A549 (cell line): ENCODE measurements at regions not wholly inside any gene's neighbourhood (a gene's known extent, or its start where the extent isn't known, plus 50 kb on each side); places are given as distances from the start of the nearest gene placed in this dataset.

ENCODE experiments used
- ATAC-seq, 2 experiments: fragments of 200-7000 bp in 1 of 2; fragments of >200 bp in 1 of 2; cut with Nextera tagmentation in 1 of 2; cut with Tn5 transposase in 1 of 2; 3 replicates each; pipeline versions ENCODE4 v1.8.0 to v1.9.1; 2018 to 2020; ENCODE audit warnings: mild to moderate bottlenecking in 1 of 2, moderate library complexity in 1 of 2
- CTCF ChIA-PET: fragments of 300-600 bp; sonication (Branson Sonifier 250); formaldehyde crosslinking; extraction: SDS; loops from one replicate; lab custom pipeline; 2021; ENCODE audit warnings: antibody characterized with exemption, inconsistent platforms; lab: Yijun Ruan, JAX
- POLR2A ChIA-PET: fragments of 350-600 bp; formaldehyde crosslinking; extraction: SDS; loops from one replicate; lab custom pipeline; 2021; ENCODE audit warnings: antibody characterized with exemption, inconsistent platforms; lab: Yijun Ruan, JAX
- DNase-seq, 2 experiments: peaks; one replicate each; pipeline versions ENCODE4 v3.0.0 to v3.0.0-alpha.2; 2011 to 2016; ENCODE audit warnings: low read depth in 1 of 2, low spot score in 1 of 2
- FAIRE-seq: peaks from 2 replicates; lab custom pipeline; 2011; peaks lifted over from hg19 to GRCh38; lab: Jason Lieb, UNC
- H3K27ac ChIP-seq, 2 experiments: fragments of >200 bp; sonication (Bioruptor Twin); formaldehyde crosslinking; 3 replicates each; pipeline ENCODE4 v1.5.1; 2016 to 2017
- H3K4me1 ChIP-seq: fragments of >200 bp; sonication (Bioruptor Twin); formaldehyde crosslinking; 3 replicates; pipeline ENCODE4 v1.6.1; 2016
- H3K4me2 ChIP-seq: fragments of >200 bp; sonication (Bioruptor Twin); formaldehyde crosslinking; 3 replicates; pipeline ENCODE4 v1.6.1; 2016
- H3K4me3 ChIP-seq: fragments of >200 bp; sonication (Bioruptor Twin); formaldehyde crosslinking; 3 replicates; pipeline ENCODE4 v1.5.1; 2016
- H3K9me3 ChIP-seq: fragments of >200 bp; sonication (Bioruptor Twin); formaldehyde crosslinking; 3 replicates; pipeline ENCODE4 v1.6.1; 2016
- CBX2 ChIP-seq: fragments of 200-600 bp; sonication (generic); IDR thresholded peaks from 2 replicates; pipeline ENCODE4 v1.6.1; 2016; ENCODE audit warnings: low read depth, mild to moderate bottlenecking, borderline replicate concordance
- CBX8 ChIP-seq: fragments of 200-600 bp; sonication (generic); IDR thresholded peaks from 2 replicates; pipeline ENCODE4 v1.6.1; 2016
- CEBPB ChIP-seq, 2 experiments: fragments of >200 bp in 1 of 2; sonication (Bioruptor Twin) in 1 of 2; formaldehyde crosslinking in 1 of 2; IDR thresholded peaks; 2 replicates each; pipeline ENCODE4 v1.6.1; 2012 to 2016
- CHD4 ChIP-seq: fragments of 200-600 bp; sonication (generic); IDR thresholded peaks from 2 replicates; pipeline ENCODE4 v1.6.1; 2016; ENCODE audit warnings: antibody characterized with exemption, mild to moderate bottlenecking, borderline replicate concordance
- EHMT2 ChIP-seq: fragments of 200-600 bp; sonication (generic); IDR thresholded peaks from 2 replicates; pipeline ENCODE4 v1.6.1; 2016; ENCODE audit warnings: antibody characterized with exemption, low read depth, mild to moderate bottlenecking, moderate library complexity
- EP300 ChIP-seq, 2 experiments: fragments of >200 bp; sonication (Bioruptor Twin); formaldehyde crosslinking; IDR thresholded peaks; 2 replicates in 1 of 2; 3 replicates in 1 of 2; pipeline ENCODE4 v1.6.1; 2016 to 2017
- FOSB ChIP-seq: fragments of 250-450 bp; sonication (Bioruptor Pico); IDR thresholded peaks from 2 replicates; pipeline ENCODE4 v1.5.0; 2020; ENCODE audit warnings: mild to moderate bottlenecking, moderate library complexity
- FOSL2 ChIP-seq, 2 experiments: fragments of 450-650 bp in 1 of 2; fragments of >200 bp in 1 of 2; sonication (Bioruptor Twin) in 1 of 2; formaldehyde crosslinking; IDR thresholded peaks; 2 replicates each; pipeline versions ENCODE4 v1.5.0 to v1.6.1; 2016 to 2020; ENCODE audit warnings: mild to moderate bottlenecking in 1 of 2, moderate library complexity in 1 of 2
- HOXB13 ChIP-seq: fragments of 250-450 bp; sonication (Bioruptor Pico); IDR thresholded peaks from 2 replicates; pipeline ENCODE4 v1.5.0; 2020; ENCODE audit warnings: low read depth, mild to moderate bottlenecking, moderate library complexity
- JUNB ChIP-seq: fragments of >200 bp; sonication (Bioruptor Twin); formaldehyde crosslinking; IDR thresholded peaks from 2 replicates; pipeline ENCODE4 v1.6.1; 2016
- KDM5A ChIP-seq: fragments of 200-600 bp; sonication (generic); IDR thresholded peaks from 2 replicates; pipeline ENCODE4 v1.6.1; 2016; ENCODE audit warnings: antibody characterized with exemption, mild to moderate bottlenecking
- MAZ ChIP-seq: fragments of 150-350 bp; IDR thresholded peaks from 2 replicates; pipeline ENCODE4 v1.6.1; 2014; ENCODE audit warnings: antibody characterized with exemption, low read depth, low read length, borderline replicate concordance
- MYC ChIP-seq: IDR thresholded peaks from 2 replicates; pipeline ENCODE4 v1.6.1; 2012; ENCODE audit warnings: mild to moderate bottlenecking, inconsistent platforms, low read length, improper control_type of control experiment, borderline replicate concordance
- NFE2L2 ChIP-seq: fragments of 150-350 bp; conservative IDR thresholded peaks from 2 replicates; pipeline ENCODE4 v1.6.1; 2014; ENCODE audit warnings: low read length
- NPAS2 ChIP-seq: fragments of 250-450 bp; sonication (Bioruptor Pico); IDR thresholded peaks from 2 replicates; pipeline ENCODE4 v1.8.0; 2022; ENCODE audit warnings: mild to moderate bottlenecking, moderate library complexity, borderline replicate concordance
- NR3C1 ChIP-seq: fragments of >200 bp; sonication (Bioruptor Twin); formaldehyde crosslinking; IDR thresholded peaks from 3 replicates; pipeline ENCODE4 v1.6.1; 2017
- POLR2AphosphoS2 ChIP-seq: conservative IDR thresholded peaks from 2 replicates; pipeline ENCODE4 v1.6.1; 2012; ENCODE audit warnings: low read length, improper control_type of control experiment, inconsistent platforms
- RARB ChIP-seq: fragments of 250-450 bp; sonication (Bioruptor Pico); IDR thresholded peaks from 2 replicates; pipeline ENCODE4 v1.8.0; 2021; ENCODE audit warnings: mild to moderate bottlenecking, moderate library complexity
- RNF2 ChIP-seq: fragments of 200-600 bp; sonication (generic); IDR thresholded peaks from 2 replicates; pipeline ENCODE4 v1.6.1; 2016; ENCODE audit warnings: low read depth, mild to moderate bottlenecking, antibody characterized with exemption, moderate library complexity, borderline replicate concordance
- SMC3 ChIP-seq: fragments of >200 bp; sonication (Bioruptor Twin); formaldehyde crosslinking; IDR thresholded peaks from 3 replicates; pipeline ENCODE4 v1.6.1; 2018; ENCODE audit warnings: inconsistent platforms
- SREBF2 ChIP-seq: fragments of 450-650 bp; IDR thresholded peaks from 2 replicates; pipeline ENCODE4 v1.6.1; 2014; ENCODE audit warnings: mild to moderate bottlenecking, moderate library complexity
- ZC3H11A ChIP-seq: fragments of 450-650 bp; IDR thresholded peaks from 2 replicates; pipeline ENCODE4 v1.6.1; 2014; ENCODE audit warnings: antibody characterized with exemption, mild to moderate bottlenecking
- ZFP36 ChIP-seq: fragments of 450-650 bp; IDR thresholded peaks from 2 replicates; pipeline ENCODE4 v1.6.1; 2014; ENCODE audit warnings: borderline replicate concordance; ENCODE audit not compliant: partially characterized antibody
- ZNF302 ChIP-seq: fragments of 250-450 bp; sonication (Bioruptor Pico); IDR thresholded peaks from 2 replicates; pipeline ENCODE4 v1.9.0; 2021; ENCODE audit warnings: inconsistent platforms, mild to moderate bottlenecking, moderate library complexity
- WGBS: methylation state at CpG from one replicate; pipeline ENCODE4 v1.1.6; 2017; ENCODE audit errors: missing lambda C conversion rate; 5-methylcytosine and 5-hydroxymethylcytosine counted together
- TF ChIP-seq, protein P1 (sequence below): fragments of 250-450 bp; sonication (Bioruptor Pico); IDR thresholded peaks from 2 replicates; pipeline ENCODE4 v1.5.0; 2021; ENCODE audit warnings: mild to moderate bottlenecking, moderate library complexity, borderline replicate concordance
- TF ChIP-seq, protein P2 (sequence below): fragments of 450-650 bp; IDR thresholded peaks from 2 replicates; pipeline ENCODE4 v1.6.1; 2014; ENCODE audit warnings: antibody characterized with exemption

DNA sequence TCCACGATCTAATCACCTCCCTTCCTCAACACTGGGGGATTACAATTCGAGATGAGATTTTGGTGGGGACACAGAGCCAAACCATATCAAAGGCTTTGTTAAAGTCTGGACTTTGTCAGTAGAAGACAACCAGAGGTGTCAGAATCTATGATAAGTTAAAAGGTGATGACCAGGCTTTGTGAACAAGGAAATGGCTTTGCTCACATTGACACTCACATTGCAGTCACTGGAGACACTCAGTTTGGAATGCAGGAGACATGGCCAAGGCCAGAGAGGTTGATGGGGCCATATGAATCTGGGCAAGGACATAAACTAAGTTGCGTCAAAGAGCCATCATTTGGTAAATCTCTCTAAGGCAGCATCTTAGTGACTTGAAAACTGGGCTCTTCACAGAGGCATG is 678.2 kb upstream of the FSHR start:
- POLR2A ChIA-PET: no interaction called here
- CTCF ChIA-PET: no interaction called here
- FAIRE-seq: no peak

DNA sequence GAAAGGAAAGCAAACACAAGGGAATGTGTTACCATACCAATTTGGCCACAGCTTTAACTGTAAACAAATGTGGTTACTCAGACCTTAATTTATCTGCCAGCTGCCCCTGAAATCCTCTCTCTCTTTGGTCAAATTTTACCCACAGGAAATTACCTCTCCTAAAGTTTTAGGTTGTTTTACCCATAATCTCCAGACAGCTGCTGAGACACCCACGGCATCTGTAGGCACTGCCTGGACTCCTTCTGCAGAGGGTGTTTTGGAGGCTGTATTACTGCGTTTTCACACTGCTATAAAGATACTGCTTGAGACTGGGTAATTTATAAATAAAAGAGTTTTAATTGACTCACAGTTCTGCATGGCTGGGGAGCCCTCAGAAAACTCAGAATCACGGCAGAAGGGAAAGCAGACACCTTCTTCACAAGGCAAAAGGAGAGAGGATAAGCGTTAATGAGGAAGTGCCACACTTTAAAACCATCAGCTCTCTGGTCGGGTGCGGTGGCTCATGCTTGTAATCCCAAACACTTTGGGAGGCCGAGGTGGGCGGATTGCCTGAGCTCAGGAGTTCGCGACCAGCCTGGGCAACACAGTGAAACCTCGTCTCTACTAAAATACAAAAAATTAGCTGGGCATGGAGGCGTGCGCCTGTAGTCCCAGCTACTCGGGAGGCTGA is 677.5 kb upstream of the FSHR start:
- Histone ChIP-seq H3K4me3 (no peak overlapping the region), H3K4me1 (no peaks in the 10 kb centered on the region), H3K4me2 (no peak overlapping the region), H3K27ac (no peak overlapping the region), H3K9me3 (0 out of 3 replicates have a peak, but pooled peaks cover 4% of the 10 kb centered on the region)
- POLR2A ChIA-PET: no interaction called here
- FAIRE-seq: no peak
- TF ChIP-seq NFE2L2: no peak
- TF ChIP-seq RNF2: no peak
- TF ChIP-seq MAZ: no peak
- no peak for TF ChIP-seq CHD4
- TF ChIP-seq HOXB13: no peak
- TF ChIP-seq EP300 (IDR thresholded peaks at IDR 0.05): no peak
- TF ChIP-seq RARB (CRISPR knock-in tag): no peak
- TF ChIP-seq CBX2: no peak
- no peak for TF ChIP-seq FOSB
- TF ChIP-seq CEBPB (IDR thresholded peaks at IDR 0.05): no peak
- TF ChIP-seq, all 56 proteins: peak for 0
- ATAC-seq (no peak), DNase-seq (no peak)
- 28% methylated on average over 14 of the region's 14 CpGs for WGBS
- CTCF ChIA-PET: no interaction called here

More for the DNA sequence above, 678.2 kb upstream of the FSHR start:
- DNase-seq (no peak), ATAC-seq (no peak)
- 6% methylated on average over 3 of the region's 3 CpGs for WGBS
- no peak overlapping the region for H3K4me3 ChIP-seq
- no peaks in the 10 kb centered on the region for H3K4me1 ChIP-seq
- TF ChIP-seq ZNF302 (CRISPR knock-in tag): no peak
- TF ChIP-seq, protein P1, sequence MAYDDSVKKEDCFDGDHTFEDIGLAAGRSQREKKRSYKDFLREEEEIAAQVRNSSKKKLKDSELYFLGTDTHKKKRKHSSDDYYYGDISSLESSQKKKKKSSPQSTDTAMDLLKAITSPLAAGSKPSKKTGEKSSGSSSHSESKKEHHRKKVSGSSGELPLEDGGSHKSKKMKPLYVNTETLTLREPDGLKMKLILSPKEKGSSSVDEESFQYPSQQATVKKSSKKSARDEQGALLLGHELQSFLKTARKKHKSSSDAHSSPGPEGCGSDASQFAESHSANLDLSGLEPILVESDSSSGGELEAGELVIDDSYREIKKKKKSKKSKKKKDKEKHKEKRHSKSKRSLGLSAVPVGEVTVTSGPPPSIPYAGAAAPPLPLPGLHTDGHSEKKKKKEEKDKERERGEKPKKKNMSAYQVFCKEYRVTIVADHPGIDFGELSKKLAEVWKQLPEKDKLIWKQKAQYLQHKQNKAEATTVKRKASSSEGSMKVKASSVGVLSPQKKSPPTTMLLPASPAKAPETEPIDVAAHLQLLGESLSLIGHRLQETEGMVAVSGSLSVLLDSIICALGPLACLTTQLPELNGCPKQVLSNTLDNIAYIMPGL: no peak
- TF ChIP-seq, protein P2, sequence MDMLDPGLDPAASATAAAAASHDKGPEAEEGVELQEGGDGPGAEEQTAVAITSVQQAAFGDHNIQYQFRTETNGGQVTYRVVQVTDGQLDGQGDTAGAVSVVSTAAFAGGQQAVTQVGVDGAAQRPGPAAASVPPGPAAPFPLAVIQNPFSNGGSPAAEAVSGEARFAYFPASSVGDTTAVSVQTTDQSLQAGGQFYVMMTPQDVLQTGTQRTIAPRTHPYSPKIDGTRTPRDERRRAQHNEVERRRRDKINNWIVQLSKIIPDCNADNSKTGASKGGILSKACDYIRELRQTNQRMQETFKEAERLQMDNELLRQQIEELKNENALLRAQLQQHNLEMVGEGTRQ: no peak
- no peak for TF ChIP-seq MYC
- no peak for TF ChIP-seq SMC3
- TF ChIP-seq CBX8: no peak
- TF ChIP-seq NFE2L2: no peak
- TF ChIP-seq NPAS2 (CRISPR knock-in tag): no peak
- no peak for TF ChIP-seq NR3C1
- no peak for TF ChIP-seq ZFP36
- TF ChIP-seq EP300 (IDR thresholded peaks at IDR 0.05): no peak
- TF ChIP-seq KDM5A: no peak
- TF ChIP-seq JUNB: no peak
- TF ChIP-seq POLR2AphosphoS2: no peak
- no peak for TF ChIP-seq CEBPB (IDR thresholded peaks at IDR 0.05)
- no peak for TF ChIP-seq SREBF2
- no peak for TF ChIP-seq FOSL2 (IDR thresholded peaks at IDR 0.05)
- no peak for TF ChIP-seq FOSL2 (CRISPR knock-in tag; IDR thresholded peaks at IDR 0.05)
- TF ChIP-seq EHMT2: no peak
- TF ChIP-seq ZC3H11A: no peak
- no peak for TF ChIP-seq CHD4
- H3K27ac ChIP-seq: no peak overlapping the region
- 0 out of 3 replicates have a peak, but pooled peaks cover 3% of the 10 kb centered on the region for H3K9me3 ChIP-seq
- no peak overlapping the region for H3K4me2 ChIP-seq
